ENCODE measurements at regions not wholly inside any gene's neighbourhood (a gene's known extent, or its start where the extent isn't known, plus 50 kb on each side); places are given as distances from the start of the nearest gene placed in this dataset.

DNA sequence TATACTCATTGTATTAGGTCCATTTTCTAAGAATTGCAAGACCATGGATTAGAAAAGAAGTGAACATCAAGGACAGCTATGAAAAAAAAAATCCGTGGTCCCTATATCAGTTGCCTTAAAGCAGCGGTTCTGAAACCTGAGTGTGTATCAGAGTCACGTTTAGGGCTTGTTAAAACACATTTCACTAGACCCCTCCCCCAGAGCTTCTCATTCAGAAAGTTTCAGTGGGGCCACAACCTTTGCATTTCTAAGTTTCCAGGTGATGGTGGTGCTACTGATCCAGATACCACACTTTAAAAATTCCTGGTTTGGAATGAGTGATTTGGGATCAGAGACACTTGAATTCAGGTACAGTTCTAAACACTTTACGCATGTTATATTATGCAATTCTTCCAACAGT lies 96.1 kb upstream of the PRMT6 start:
- in situ Hi-C loops (cut with MboI): no loop called here
- no TSS peak for BruUV-seq (replicated peaks)
- Histone ChIP-seq H3K9ac (ENCODE audit: control insufficient read depth, insufficient read depth, low read length) (no peak overlapping the region), H3K27ac (ENCODE audit: control insufficient read depth, insufficient read depth) (no peak overlapping the region), H3K9me3 (replicated peaks; ENCODE audit: control insufficient read depth, insufficient read depth, low read length) (no peaks in the 10 kb centered on the region), H3K79me2 (ENCODE audit: control insufficient read depth, insufficient read depth, low read length) (no peaks in the 10 kb centered on the region), H3K27me3 (replicated peaks in 1 of 2; ENCODE audit: control insufficient read depth in 2 of 2, insufficient read depth in 2 of 2, low read length in 1 of 2) (no peaks in the 10 kb centered on the region), H4K20me1 (ENCODE audit: control insufficient read depth, insufficient read depth) (no peaks in the 10 kb centered on the region), H2AFZ (ENCODE audit: control insufficient read depth, low read depth, low read length) (no peak overlapping the region), H3K4me2 (ENCODE audit: control insufficient read depth, insufficient read depth) (no peak overlapping the region; the same call in 1 of the 2 replicates), H3K36me3 (ENCODE audit: control insufficient read depth in 2 of 2, insufficient read depth in 2 of 2, low read length in 1 of 2) (no peaks in the 10 kb centered on the region), H3K4me3 (no peak overlapping the region), H3K4me1 (ENCODE audit: control insufficient read depth, insufficient read depth, low read length) (no peaks in the 10 kb centered on the region)
- CTCF ChIA-PET: interaction anchor here (1.0 kb wide), 1 partner anchor 40 kb away, joined by 4 read pairs; no protein-coding TSS in a partner anchor
- DNase-seq (ENCODE audit: low read depth, low spot score) (no peak), ATAC-seq (peak; percentile 54), FAIRE-seq (peak; percentile 44)
- POLR2A ChIA-PET: no interaction called here
- intact Hi-C loops (cut with micrococcal nuclease; ENCODE audit: unreplicated experiment): no loop called here
- RAD21 ChIA-PET (ENCODE audit: unreplicated experiment): interaction anchor here (0.6 to 1.6 kb wide), 5 partner anchors 11 to 183 kb away, joined by 3 to 4 read pairs (median 3); no protein-coding TSS in a partner anchor
- 25% methylated on average over 4 of the region's 4 CpGs for WGBS (ENCODE audit: insufficient coverage, insufficient replicate concordance, low lambda C conversion rate, missing lambda C conversion rate)
- SMC1A ChIA-PET (ENCODE audit: uncharacterized antibody, unreplicated experiment): interaction anchor here (1.0 to 2.8 kb wide), 4 partner anchors 12 to 172 kb away, joined by 3 to 12 read pairs (median 4); partner anchors contain the start of gene PRMT6
- 0 out of 2 replicates have a peak, but pooled peaks have one; percentile 13 for TF ChIP-seq CREM (IDR thresholded peaks at IDR 0.05; ENCODE audit: low read depth)
- TF ChIP-seq ZSCAN29 (IDR thresholded peaks at IDR 0.05): no peak
- no peak for TF ChIP-seq STAT1 (conservative IDR thresholded peaks at IDR 0.05)
- no peak for TF ChIP-seq RELA (IDR thresholded peaks at IDR 0.05; ENCODE audit: borderline replicate concordance, partially characterized antibody)
- TF ChIP-seq, protein P1, sequence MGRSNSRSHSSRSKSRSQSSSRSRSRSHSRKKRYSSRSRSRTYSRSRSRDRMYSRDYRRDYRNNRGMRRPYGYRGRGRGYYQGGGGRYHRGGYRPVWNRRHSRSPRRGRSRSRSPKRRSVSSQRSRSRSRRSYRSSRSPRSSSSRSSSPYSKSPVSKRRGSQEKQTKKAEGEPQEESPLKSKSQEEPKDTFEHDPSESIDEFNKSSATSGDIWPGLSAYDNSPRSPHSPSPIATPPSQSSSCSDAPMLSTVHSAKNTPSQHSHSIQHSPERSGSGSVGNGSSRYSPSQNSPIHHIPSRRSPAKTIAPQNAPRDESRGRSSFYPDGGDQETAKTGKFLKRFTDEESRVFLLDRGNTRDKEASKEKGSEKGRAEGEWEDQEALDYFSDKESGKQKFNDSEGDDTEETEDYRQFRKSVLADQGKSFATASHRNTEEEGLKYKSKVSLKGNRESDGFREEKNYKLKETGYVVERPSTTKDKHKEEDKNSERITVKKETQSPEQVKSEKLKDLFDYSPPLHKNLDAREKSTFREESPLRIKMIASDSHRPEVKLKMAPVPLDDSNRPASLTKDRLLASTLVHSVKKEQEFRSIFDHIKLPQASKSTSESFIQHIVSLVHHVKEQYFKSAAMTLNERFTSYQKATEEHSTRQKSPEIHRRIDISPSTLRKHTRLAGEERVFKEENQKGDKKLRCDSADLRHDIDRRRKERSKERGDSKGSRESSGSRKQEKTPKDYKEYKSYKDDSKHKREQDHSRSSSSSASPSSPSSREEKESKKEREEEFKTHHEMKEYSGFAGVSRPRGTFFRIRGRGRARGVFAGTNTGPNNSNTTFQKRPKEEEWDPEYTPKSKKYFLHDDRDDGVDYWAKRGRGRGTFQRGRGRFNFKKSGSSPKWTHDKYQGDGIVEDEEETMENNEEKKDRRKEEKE (IDR thresholded peaks at IDR 0.05): no peak
- TF ChIP-seq NFIC (IDR thresholded peaks at IDR 0.05; ENCODE audit: low read depth, low read length): peak; percentile 46; the same call in 1 of the 2 replicates
- TF ChIP-seq BMI1 (IDR thresholded peaks at IDR 0.05; ENCODE audit: borderline replicate concordance): no peak
- TF ChIP-seq SUZ12 (IDR thresholded peaks at IDR 0.05; ENCODE audit: unreplicated experiment): no peak
- TF ChIP-seq, protein P2, sequence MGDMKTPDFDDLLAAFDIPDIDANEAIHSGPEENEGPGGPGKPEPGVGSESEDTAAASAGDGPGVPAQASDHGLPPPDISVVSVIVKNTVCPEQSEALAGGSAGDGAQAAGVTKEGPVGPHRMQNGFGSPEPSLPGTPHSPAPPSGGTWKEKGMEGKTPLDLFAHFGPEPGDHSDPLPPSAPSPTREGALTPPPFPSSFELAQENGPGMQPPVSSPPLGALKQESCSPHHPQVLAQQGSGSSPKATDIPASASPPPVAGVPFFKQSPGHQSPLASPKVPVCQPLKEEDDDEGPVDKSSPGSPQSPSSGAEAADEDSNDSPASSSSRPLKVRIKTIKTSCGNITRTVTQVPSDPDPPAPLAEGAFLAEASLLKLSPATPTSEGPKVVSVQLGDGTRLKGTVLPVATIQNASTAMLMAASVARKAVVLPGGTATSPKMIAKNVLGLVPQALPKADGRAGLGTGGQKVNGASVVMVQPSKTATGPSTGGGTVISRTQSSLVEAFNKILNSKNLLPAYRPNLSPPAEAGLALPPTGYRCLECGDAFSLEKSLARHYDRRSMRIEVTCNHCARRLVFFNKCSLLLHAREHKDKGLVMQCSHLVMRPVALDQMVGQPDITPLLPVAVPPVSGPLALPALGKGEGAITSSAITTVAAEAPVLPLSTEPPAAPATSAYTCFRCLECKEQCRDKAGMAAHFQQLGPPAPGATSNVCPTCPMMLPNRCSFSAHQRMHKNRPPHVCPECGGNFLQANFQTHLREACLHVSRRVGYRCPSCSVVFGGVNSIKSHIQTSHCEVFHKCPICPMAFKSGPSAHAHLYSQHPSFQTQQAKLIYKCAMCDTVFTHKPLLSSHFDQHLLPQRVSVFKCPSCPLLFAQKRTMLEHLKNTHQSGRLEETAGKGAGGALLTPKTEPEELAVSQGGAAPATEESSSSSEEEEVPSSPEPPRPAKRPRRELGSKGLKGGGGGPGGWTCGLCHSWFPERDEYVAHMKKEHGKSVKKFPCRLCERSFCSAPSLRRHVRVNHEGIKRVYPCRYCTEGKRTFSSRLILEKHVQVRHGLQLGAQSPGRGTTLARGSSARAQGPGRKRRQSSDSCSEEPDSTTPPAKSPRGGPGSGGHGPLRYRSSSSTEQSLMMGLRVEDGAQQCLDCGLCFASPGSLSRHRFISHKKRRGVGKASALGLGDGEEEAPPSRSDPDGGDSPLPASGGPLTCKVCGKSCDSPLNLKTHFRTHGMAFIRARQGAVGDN (IDR thresholded peaks at IDR 0.05): no peak
- TF ChIP-seq, protein P3, sequence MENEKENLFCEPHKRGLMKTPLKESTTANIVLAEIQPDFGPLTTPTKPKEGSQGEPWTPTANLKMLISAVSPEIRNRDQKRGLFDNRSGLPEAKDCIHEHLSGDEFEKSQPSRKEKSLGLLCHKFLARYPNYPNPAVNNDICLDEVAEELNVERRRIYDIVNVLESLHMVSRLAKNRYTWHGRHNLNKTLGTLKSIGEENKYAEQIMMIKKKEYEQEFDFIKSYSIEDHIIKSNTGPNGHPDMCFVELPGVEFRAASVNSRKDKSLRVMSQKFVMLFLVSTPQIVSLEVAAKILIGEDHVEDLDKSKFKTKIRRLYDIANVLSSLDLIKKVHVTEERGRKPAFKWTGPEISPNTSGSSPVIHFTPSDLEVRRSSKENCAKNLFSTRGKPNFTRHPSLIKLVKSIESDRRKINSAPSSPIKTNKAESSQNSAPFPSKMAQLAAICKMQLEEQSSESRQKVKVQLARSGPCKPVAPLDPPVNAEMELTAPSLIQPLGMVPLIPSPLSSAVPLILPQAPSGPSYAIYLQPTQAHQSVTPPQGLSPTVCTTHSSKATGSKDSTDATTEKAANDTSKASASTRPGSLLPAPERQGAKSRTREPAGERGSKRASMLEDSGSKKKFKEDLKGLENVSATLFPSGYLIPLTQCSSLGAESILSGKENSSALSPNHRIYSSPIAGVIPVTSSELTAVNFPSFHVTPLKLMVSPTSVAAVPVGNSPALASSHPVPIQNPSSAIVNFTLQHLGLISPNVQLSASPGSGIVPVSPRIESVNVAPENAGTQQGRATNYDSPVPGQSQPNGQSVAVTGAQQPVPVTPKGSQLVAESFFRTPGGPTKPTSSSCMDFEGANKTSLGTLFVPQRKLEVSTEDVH (IDR thresholded peaks at IDR 0.05; ENCODE audit: low read depth, partially characterized antibody): no peak
- TF ChIP-seq ATF7 (IDR thresholded peaks at IDR 0.05; ENCODE audit: low read depth): no peak
- TF ChIP-seq NFYA (IDR thresholded peaks at IDR 0.05; ENCODE audit: borderline replicate concordance, low read depth, low read length): no peak
- no peak for TF ChIP-seq JUND (IDR thresholded peaks at IDR 0.05; ENCODE audit: low read depth, low read length)
- peak; percentile 66 for TF ChIP-seq RUNX3 (IDR thresholded peaks at IDR 0.05; ENCODE audit: low read length)
- TF ChIP-seq TBL1XR1 (IDR thresholded peaks at IDR 0.05; ENCODE audit: low read depth, low read length): no peak
- no peak for TF ChIP-seq CHD4 (IDR thresholded peaks at IDR 0.05)

All from GM12878 (cell line).